GM12891 (cell line): ENCODE measurements at regions not wholly inside any gene's neighbourhood (a gene's known extent, or its start where the extent isn't known, plus 50 kb on each side); places are given as distances from the start of the nearest gene placed in this dataset.

Source experiments
- PAX5 ChIP-seq: IDR thresholded peaks from 2 replicates; pipeline ENCODE4 v1.6.1; 2011; ENCODE audit warnings: low read length, moderate library complexity, mild to moderate bottlenecking; ENCODE audit not compliant: insufficient read depth, severe bottlenecking
- POLR2A ChIP-seq: IDR thresholded peaks from 2 replicates; pipeline ENCODE4 v1.6.1; 2011; ENCODE audit warnings: low read depth, low read length, control low read depth
- POLR2AphosphoS5 ChIP-seq: IDR thresholded peaks from 2 replicates; pipeline ENCODE4 v1.6.1; 2011; ENCODE audit warnings: low read depth, low read length, control low read depth
- POU2F2 ChIP-seq: IDR thresholded peaks from 2 replicates; pipeline ENCODE4 v1.6.1; 2011; ENCODE audit warnings: low read depth, mild to moderate bottlenecking, control low read depth, low read length, moderate library complexity
- SPI1 ChIP-seq: IDR thresholded peaks from 2 replicates; pipeline ENCODE4 v1.6.1; 2011; ENCODE audit warnings: low read depth, low read length, control low read depth
- TAF1 ChIP-seq: IDR thresholded peaks from 2 replicates; pipeline ENCODE4 v1.6.1; 2011; ENCODE audit warnings: low read depth, low read length, control low read depth

DNA sequence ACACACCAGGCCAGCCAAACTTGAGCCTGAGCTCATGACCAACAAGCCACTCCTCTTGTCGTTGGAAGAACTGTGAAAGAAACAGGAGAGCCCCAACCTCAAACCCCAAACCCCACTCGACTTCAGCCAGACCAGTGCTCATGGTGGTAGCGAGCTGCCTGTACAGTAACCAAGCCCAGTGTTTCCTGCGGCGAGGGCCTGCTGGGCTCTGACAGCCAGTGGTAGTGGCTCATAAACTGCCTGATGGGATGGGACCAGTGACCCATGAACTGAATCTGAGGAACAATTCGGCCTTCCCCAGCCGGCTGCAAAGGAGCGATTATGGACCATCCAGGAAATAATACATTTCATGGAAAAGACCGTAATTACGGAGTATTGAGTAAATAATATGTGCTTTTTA lies 191.9 kb downstream of the RPS24 start:
- no peak for TF ChIP-seq POLR2AphosphoS5
- no peak for TF ChIP-seq POLR2A
- TF ChIP-seq SPI1: no peak
- no peak for TF ChIP-seq PAX5
- TF ChIP-seq TAF1: no peak
- TF ChIP-seq POU2F2: no peak
